ENCODE measurements at regions not wholly inside any gene's neighbourhood (a gene's known extent, or its start where the extent isn't known, plus 50 kb on each side); places are given as distances from the start of the nearest gene placed in this dataset.

DNA sequence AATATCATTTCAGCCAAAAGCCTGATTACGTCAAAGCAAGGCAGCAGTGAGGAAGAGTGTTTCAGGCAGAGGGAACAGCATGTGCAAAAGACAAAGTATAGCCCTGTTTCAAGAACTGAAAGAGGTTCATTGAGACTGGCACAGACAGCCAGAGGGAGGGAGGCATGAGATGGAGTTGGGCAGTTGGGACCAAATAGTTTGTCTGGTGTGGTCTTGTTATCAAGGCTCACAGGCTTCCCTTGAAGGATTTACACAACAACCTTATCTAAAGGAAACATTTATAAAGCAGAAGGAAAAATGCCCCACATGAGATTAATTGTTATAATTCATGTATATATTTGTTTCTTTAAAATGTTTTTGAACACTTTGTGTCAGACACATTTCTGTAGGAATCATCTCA is 253.3 kb downstream of the DMAC1 start:
- Histone ChIP-seq H2AK5ac (ENCODE audit: low read depth, low read length) (no peak overlapping the region), H4K91ac (replicated peaks; ENCODE audit: insufficient read length, low read length) (no peak overlapping the region), H3K79me2 (ENCODE audit: control insufficient read depth in 1 of 2, insufficient read depth in 2 of 2, low read length in 2 of 2) (no peaks in the 10 kb centered on the region), H3K56ac (replicated peaks; ENCODE audit: insufficient read length, low read depth, low read length) (no peak overlapping the region), H3K4me2 (ENCODE audit: insufficient read depth in 1 of 2, low read depth in 2 of 2, low read length in 2 of 2) (no peak overlapping the region), H3K27me3 (replicated peaks in 1 of 4; ENCODE audit: control insufficient read depth in 3 of 4, extremely low read depth in 1 of 4, insufficient read depth in 3 of 4, low read length in 3 of 4) (no peaks in the 10 kb centered on the region), H2BK15ac (ENCODE audit: low read length) (no peak overlapping the region), H3K23me2 (ENCODE audit: low read depth, low read length) (no peaks in the 10 kb centered on the region), H3K27ac (ENCODE audit: low read depth, low read length) (no peak overlapping the region), H3K79me1 (ENCODE audit: low read depth, low read length) (no peaks in the 10 kb centered on the region), H3K4me1 (replicated peaks in 1 of 4; ENCODE audit: control insufficient read depth in 3 of 4, insufficient read depth in 4 of 4, low read length in 3 of 4) (peaks cover 4 to 15% (median 7%) of the 10 kb centered on the region in 4 experiments), H2BK120ac (replicated peaks; ENCODE audit: low read depth, low read length) (no peak overlapping the region), H2BK12ac (ENCODE audit: low read depth, low read length) (no peak overlapping the region), H4K20me1 (replicated peaks in 1 of 2; ENCODE audit: control insufficient read depth in 1 of 2, insufficient read depth in 2 of 2, low read length in 2 of 2) (no peaks in the 10 kb centered on the region), H3K18ac (ENCODE audit: extremely low read depth, low read length) (no peak overlapping the region), H3K9ac (replicated peaks in 1 of 4; ENCODE audit: extremely low read depth in 1 of 4, low read depth in 3 of 4, low read length in 3 of 4) (no peak overlapping the region), H2AFZ (ENCODE audit: low read length) (no peak overlapping the region), H4K5ac (ENCODE audit: insufficient read length, low read depth, low read length) (no peak overlapping the region), H3K14ac (ENCODE audit: insufficient read length) (no peak overlapping the region), H3K4me3 (ENCODE audit: extremely low read depth in 1 of 4, insufficient read depth in 2 of 4, low read depth in 3 of 4, low read length in 4 of 4) (no peak overlapping the region), H3K36me3 (ENCODE audit: control insufficient read depth in 2 of 4, insufficient read depth in 4 of 4, low read length in 3 of 4) (no peaks in the 10 kb centered on the region), H3K23ac (ENCODE audit: insufficient read length) (no peak overlapping the region), H4K8ac (ENCODE audit: extremely low read depth, insufficient read depth, low read length) (no peak overlapping the region), H2BK20ac (ENCODE audit: low read length) (no peak overlapping the region), H2BK5ac (ENCODE audit: low read depth, low read length) (no peak overlapping the region), H3K4ac (replicated peaks; ENCODE audit: insufficient read length, low read depth, low read length) (no peak overlapping the region), H3K9me3 (ENCODE audit: insufficient read depth in 2 of 2, low read depth in 1 of 2, low read length in 1 of 2) (no peaks in the 10 kb centered on the region)
- DNase-seq (ENCODE audit: low read depth in 1 of 2, low spot score in 2 of 2) (no peak), FAIRE-seq (no peak)
- ChIA-PET CTCF (ENCODE audit: partially characterized antibody) (interaction anchor here (0.6 to 1.1 kb wide), 3 partner anchors 10 to 234 kb away, joined by 3 to 5 read pairs (median 4); no protein-coding TSS in a partner anchor), POLR2A (ENCODE audit: partially characterized antibody) (no interaction called here)
- WGBS, 2 experiments (ENCODE audit: extremely low coverage in 1 of 2, insufficient coverage in 1 of 2, insufficient read length in 1 of 2, insufficient replicate concordance in 2 of 2, low coverage in 1 of 2, low lambda C conversion rate in 2 of 2, missing lambda C conversion rate in 1 of 2) = 57% methylated on average over 1 of the region's 1 CpG; no CpG with 5 or more reads in 1 of the 2 experiments
- TF ChIP-seq ASH2L (IDR thresholded peaks at IDR 0.05; ENCODE audit: low read length) = no peak
- TF ChIP-seq RXRA (IDR thresholded peaks at IDR 0.05; ENCODE audit: insufficient read depth, low read depth, low read length) = no peak
- TF ChIP-seq NANOG (IDR thresholded peaks at IDR 0.05; ENCODE audit: insufficient read depth, low read depth, low read length, poor library complexity, severe bottlenecking) = no peak
- TF ChIP-seq, protein P1, sequence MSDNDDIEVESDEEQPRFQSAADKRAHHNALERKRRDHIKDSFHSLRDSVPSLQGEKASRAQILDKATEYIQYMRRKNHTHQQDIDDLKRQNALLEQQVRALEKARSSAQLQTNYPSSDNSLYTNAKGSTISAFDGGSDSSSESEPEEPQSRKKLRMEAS (IDR thresholded peaks at IDR 0.05) = no peak
- TF ChIP-seq PHF8 (conservative IDR thresholded peaks at IDR 0.05; ENCODE audit: low read depth, low read length) = no peak
- no peak for TF ChIP-seq CREB1 (IDR thresholded peaks at IDR 0.05)
- TF ChIP-seq, protein P2, sequence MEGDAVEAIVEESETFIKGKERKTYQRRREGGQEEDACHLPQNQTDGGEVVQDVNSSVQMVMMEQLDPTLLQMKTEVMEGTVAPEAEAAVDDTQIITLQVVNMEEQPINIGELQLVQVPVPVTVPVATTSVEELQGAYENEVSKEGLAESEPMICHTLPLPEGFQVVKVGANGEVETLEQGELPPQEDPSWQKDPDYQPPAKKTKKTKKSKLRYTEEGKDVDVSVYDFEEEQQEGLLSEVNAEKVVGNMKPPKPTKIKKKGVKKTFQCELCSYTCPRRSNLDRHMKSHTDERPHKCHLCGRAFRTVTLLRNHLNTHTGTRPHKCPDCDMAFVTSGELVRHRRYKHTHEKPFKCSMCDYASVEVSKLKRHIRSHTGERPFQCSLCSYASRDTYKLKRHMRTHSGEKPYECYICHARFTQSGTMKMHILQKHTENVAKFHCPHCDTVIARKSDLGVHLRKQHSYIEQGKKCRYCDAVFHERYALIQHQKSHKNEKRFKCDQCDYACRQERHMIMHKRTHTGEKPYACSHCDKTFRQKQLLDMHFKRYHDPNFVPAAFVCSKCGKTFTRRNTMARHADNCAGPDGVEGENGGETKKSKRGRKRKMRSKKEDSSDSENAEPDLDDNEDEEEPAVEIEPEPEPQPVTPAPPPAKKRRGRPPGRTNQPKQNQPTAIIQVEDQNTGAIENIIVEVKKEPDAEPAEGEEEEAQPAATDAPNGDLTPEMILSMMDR (IDR thresholded peaks at IDR 0.05; ENCODE audit: control extremely low read depth in 1 of 3, insufficient read depth in 1 of 3, low read depth in 1 of 3, low read length in 3 of 3) = no peak
- no peak for TF ChIP-seq CBX5 (IDR thresholded peaks at IDR 0.05; ENCODE audit: low read depth, low read length)
- no peak for TF ChIP-seq HDAC6 (IDR thresholded peaks at IDR 0.05; ENCODE audit: low read depth, low read length)
- no peak for TF ChIP-seq SIN3A (conservative IDR thresholded peaks at IDR 0.05 in 1 of 2, IDR thresholded peaks at IDR 0.05 in 1 of 2; ENCODE audit: low read depth in 1 of 2, low read length in 2 of 2)
- no peak for TF ChIP-seq BACH1 (IDR thresholded peaks at IDR 0.05; ENCODE audit: low read length)
- no peak for TF ChIP-seq GABPA (IDR thresholded peaks at IDR 0.05; ENCODE audit: borderline replicate concordance, insufficient read depth, low read length)

Data from H1 (cell line).